OCI-LY3 (cell line): ENCODE measurements at regions not wholly inside any gene's neighbourhood (a gene's known extent, or its start where the extent isn't known, plus 50 kb on each side); places are given as distances from the start of the nearest gene placed in this dataset.

Experiments
- H2AFZ ChIP-seq: fragments of 200-600, 300-600 bp; shearing (Covaris generic); 2 replicates; pipeline ENCODE4 v1.6.0; 2014; ENCODE audit warnings: antibody characterized with exemption, low read depth, low read length
- H3K27ac ChIP-seq: fragments of 200-600, 300-600 bp; sonication (generic); 2 replicates; pipeline ENCODE4 v1.5.1; 2014; ENCODE audit warnings: mild to moderate bottlenecking, low read length, moderate library complexity, mixed read lengths
- H3K27me3 ChIP-seq: fragments of 200-600, 300-600 bp; sonication (generic); 2 replicates; pipeline ENCODE4 v1.6.1; 2014; ENCODE audit warnings: low read depth, low read length, mixed read lengths
- H3K36me3 ChIP-seq: fragments of 200-600, 300-600 bp; sonication (generic); replicated peaks from 2 replicates; pipeline ENCODE3; 2014; ENCODE audit warnings: low read depth, low read length, mixed read lengths
- H3K4me1 ChIP-seq: fragments of 300-600, 200-600 bp; sonication (generic); 2 replicates; pipeline ENCODE4 v1.6.1; 2014; ENCODE audit warnings: low read length, mixed read lengths
- H3K4me2 ChIP-seq: fragments of 200-600, 300-600 bp; sonication (generic); 2 replicates; pipeline ENCODE4 v1.6.1; 2014; ENCODE audit warnings: low read length, mixed read lengths
- H3K4me3 ChIP-seq: fragments of 300-600, 200-600 bp; sonication (generic); 2 replicates; pipeline ENCODE4 v1.5.1; 2014; ENCODE audit warnings: antibody characterized with exemption, mild to moderate bottlenecking, low read length, moderate library complexity
- H3K79me2 ChIP-seq: fragments of 300-600, 200-600 bp; shearing (Covaris generic); 2 replicates; pipeline ENCODE4 v1.6.1; 2014; ENCODE audit warnings: mild to moderate bottlenecking, low read length, mixed read lengths
- H3K9ac ChIP-seq: fragments of 300-600, 200-600 bp; shearing (Covaris generic); 2 replicates; pipeline ENCODE4 v1.6.0; 2014; ENCODE audit warnings: mild to moderate bottlenecking, low read length, moderate library complexity
- H3K9me3 ChIP-seq: fragments of 200-600, 300-600 bp; shearing (Covaris generic); 2 replicates; pipeline ENCODE4 v1.6.1; 2014; ENCODE audit warnings: low read length, mixed read lengths; ENCODE audit not compliant: insufficient read depth
- H4K20me1 ChIP-seq: fragments of 200-600, 300-600 bp; sonication (generic); 2 replicates; pipeline ENCODE4 v1.6.1; 2016; ENCODE audit warnings: low read length, mixed read lengths; ENCODE audit not compliant: insufficient read depth
- EZH2phosphoT487 ChIP-seq: fragments of 200-600 bp; shearing (Covaris generic); IDR thresholded peaks from 2 replicates; pipeline ENCODE4 v1.6.1; 2018; ENCODE audit warnings: antibody characterized with exemption, mixed run types, low read depth
- TF ChIP-seq, protein P1 (sequence below): fragments of 200-600, 300-600 bp; sonication (generic); IDR thresholded peaks from 2 replicates; pipeline ENCODE4 v1.5.1; 2014; ENCODE audit warnings: antibody characterized with exemption, low read length, low read depth

DNA sequence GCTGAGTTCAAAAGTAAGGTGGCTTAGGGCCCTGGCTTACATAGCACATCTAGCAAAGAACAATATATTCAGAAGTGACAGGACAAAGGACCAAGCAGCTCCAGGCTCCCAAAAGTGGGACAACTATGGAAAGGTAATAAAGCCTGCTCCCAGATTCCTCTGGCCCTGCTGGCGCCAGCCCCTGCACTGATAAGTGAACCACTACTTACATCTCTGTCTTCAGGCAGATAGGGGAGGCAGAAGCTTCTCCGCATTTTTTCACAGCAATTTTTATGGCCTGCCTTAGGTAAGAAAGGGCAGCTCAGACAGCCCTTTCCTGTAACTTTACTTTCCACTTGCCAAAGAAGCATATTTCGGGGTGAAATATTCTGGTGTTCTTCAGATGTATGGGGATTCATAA is 83.9 kb downstream of the MTNR1A start:
- no peaks in the 10 kb centered on the region for H3K79me2 ChIP-seq
- H3K4me2 ChIP-seq: no peak overlapping the region
- no peaks in the 10 kb centered on the region for H3K36me3 ChIP-seq
- no peaks in the 10 kb centered on the region for H3K4me1 ChIP-seq
- H2AFZ ChIP-seq: no peak overlapping the region
- H3K27me3 ChIP-seq: no peaks in the 10 kb centered on the region
- H3K9ac ChIP-seq: no peak overlapping the region
- H3K27ac ChIP-seq: no peak overlapping the region
- H3K4me3 ChIP-seq: no peak overlapping the region
- TF ChIP-seq, protein P1, sequence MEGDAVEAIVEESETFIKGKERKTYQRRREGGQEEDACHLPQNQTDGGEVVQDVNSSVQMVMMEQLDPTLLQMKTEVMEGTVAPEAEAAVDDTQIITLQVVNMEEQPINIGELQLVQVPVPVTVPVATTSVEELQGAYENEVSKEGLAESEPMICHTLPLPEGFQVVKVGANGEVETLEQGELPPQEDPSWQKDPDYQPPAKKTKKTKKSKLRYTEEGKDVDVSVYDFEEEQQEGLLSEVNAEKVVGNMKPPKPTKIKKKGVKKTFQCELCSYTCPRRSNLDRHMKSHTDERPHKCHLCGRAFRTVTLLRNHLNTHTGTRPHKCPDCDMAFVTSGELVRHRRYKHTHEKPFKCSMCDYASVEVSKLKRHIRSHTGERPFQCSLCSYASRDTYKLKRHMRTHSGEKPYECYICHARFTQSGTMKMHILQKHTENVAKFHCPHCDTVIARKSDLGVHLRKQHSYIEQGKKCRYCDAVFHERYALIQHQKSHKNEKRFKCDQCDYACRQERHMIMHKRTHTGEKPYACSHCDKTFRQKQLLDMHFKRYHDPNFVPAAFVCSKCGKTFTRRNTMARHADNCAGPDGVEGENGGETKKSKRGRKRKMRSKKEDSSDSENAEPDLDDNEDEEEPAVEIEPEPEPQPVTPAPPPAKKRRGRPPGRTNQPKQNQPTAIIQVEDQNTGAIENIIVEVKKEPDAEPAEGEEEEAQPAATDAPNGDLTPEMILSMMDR: no peak
- TF ChIP-seq EZH2phosphoT487: no peak
- H3K9me3 ChIP-seq: no peaks in the 10 kb centered on the region
- no peaks in the 10 kb centered on the region for H4K20me1 ChIP-seq

DNA sequence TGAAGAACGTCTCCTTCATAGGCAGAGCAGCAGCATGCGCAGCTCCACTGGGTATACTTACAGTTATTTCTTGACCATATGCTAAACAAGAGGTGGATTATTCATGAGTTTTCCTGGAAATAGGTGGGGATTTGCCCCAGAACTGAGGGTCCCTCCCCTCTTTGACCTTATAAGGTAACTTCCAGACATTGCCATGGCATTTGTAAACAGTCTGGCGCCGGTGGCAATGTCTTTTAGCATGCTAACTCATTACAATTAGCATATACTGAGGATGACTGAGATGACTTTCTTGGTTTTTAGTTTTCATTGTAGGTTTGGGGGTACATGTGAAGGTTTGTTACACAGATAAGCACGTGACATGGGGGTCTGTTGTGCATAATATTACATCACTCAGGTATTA is 97.3 kb downstream of the MTNR1A start:
- Histone ChIP-seq H3K79me2 (no peaks in the 10 kb centered on the region), H3K4me2 (no peak overlapping the region), H4K20me1 (no peaks in the 10 kb centered on the region), H3K9me3 (no peaks in the 10 kb centered on the region), H3K9ac (no peak overlapping the region), H3K27me3 (no peaks in the 10 kb centered on the region), H3K4me1 (no peaks in the 10 kb centered on the region), H3K36me3 (no peaks in the 10 kb centered on the region), H2AFZ (no peak overlapping the region), H3K27ac (no peak overlapping the region), H3K4me3 (no peak overlapping the region)
- TF ChIP-seq, protein P1: no peak

DNA sequence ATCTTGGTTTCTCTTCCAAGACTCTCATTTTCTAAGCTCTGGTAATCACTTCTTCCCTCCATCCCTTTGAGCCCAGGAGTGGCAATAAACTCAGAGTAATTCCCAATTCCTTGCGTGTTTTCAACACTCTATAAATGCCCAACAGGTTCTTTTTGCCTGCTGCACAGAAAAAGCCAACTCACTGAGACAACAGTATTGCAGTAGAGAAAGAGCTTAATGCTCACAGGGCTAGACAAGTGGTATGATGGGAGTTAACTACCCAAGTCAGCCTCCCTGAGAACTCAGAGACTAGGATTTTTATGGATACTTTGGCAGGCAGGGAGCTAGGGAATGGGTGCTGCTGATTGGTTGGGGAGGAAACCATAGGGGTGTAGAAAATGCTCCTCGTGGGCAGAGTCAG is 103.4 kb downstream of the MTNR1A start:
- Histone ChIP-seq H3K36me3 (no peaks in the 10 kb centered on the region), H3K27ac (no peak overlapping the region), H2AFZ (no peak overlapping the region), H3K9ac (no peak overlapping the region), H3K4me3 (no peak overlapping the region), H3K27me3 (no peaks in the 10 kb centered on the region), H3K79me2 (no peaks in the 10 kb centered on the region), H4K20me1 (no peaks in the 10 kb centered on the region), H3K9me3 (no peaks in the 10 kb centered on the region), H3K4me1 (no peaks in the 10 kb centered on the region), H3K4me2 (no peak overlapping the region)
- no peak for TF ChIP-seq EZH2phosphoT487
- TF ChIP-seq, protein P1: no peak

DNA sequence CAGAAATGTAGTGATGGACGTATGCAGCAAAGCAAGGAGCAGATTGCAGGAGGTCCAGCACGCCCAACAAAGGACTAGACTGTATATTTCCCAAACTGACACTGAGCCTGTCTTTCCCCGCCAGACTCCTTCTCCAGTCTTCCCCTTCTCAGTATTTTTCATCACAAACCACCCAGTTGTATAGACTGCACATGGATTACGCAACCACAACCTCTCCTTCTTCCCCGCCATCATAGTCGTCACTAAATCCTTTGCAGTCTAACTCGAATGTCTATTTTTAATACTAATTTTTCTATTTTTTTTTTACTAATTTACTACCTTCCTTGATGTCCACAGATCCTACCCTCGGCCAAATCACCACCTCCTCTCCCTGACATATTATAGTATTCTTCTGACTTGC is 105.4 kb downstream of the MTNR1A start:
- Histone ChIP-seq H2AFZ (no peak overlapping the region), H3K4me3 (no peak overlapping the region), H3K9ac (no peak overlapping the region), H3K27ac (no peak overlapping the region), H3K4me1 (no peaks in the 10 kb centered on the region), H3K79me2 (no peaks in the 10 kb centered on the region), H4K20me1 (no peaks in the 10 kb centered on the region), H3K27me3 (no peaks in the 10 kb centered on the region), H3K9me3 (no peaks in the 10 kb centered on the region), H3K4me2 (no peak overlapping the region), H3K36me3 (no peaks in the 10 kb centered on the region)
- TF ChIP-seq, protein P1: no peak
- no peak for TF ChIP-seq EZH2phosphoT487
